ENCODE measurements at regions not wholly inside any gene's neighbourhood (a gene's known extent, or its start where the extent isn't known, plus 50 kb on each side); places are given as distances from the start of the nearest gene placed in this dataset.

DNA sequence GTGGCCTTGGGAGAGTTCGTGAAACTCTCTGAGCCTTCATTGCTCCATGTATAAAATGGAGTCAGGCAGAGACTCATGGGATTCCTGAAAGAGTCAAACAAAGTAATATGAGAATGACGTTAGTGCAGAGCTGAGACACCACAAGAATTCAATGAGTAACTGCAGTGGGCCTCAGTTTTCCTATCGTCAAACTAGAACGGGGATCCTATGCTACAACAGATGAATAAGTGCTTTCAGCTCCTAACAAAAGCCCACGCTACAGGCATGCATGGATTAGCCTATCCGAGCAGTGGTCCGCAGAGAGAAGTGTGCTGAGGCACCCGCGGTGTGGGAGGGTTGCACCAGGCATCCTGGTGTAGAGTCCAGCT, 124.7 kb downstream of the SYF2 start:
- no peaks in the 10 kb centered on the region for H3K79me2 ChIP-seq (ENCODE audit: control insufficient read depth, insufficient read depth, low read length)
- no peaks in the 10 kb centered on the region for H3K27me3 ChIP-seq (ENCODE audit: control insufficient read depth, insufficient read depth, low read length)
- H3K27ac ChIP-seq (ENCODE audit: insufficient read depth, low read length) = no peak overlapping the region
- H3K9me3 ChIP-seq (ENCODE audit: control insufficient read depth, insufficient read depth, low read depth, low read length) = no peaks in the 10 kb centered on the region
- no peaks in the 10 kb centered on the region for H4K20me1 ChIP-seq (ENCODE audit: control insufficient read depth, extremely low read depth, insufficient read depth, low read length)
- peak in 1 of 2 donors; percentile 92 for DNase-seq (ENCODE audit: low read depth in 2 of 2)
- H3K4me2 ChIP-seq (ENCODE audit: extremely low read depth, insufficient read depth, low read length) = no peak overlapping the region
- no peak overlapping the region for H3K9ac ChIP-seq (ENCODE audit: insufficient read depth, low read length)
- no peaks in the 10 kb centered on the region for H3K4me1 ChIP-seq (ENCODE audit: control insufficient read depth, extremely low read depth, insufficient read depth, low read length)
- no peak overlapping the region for H3K4me3 ChIP-seq (replicated peaks in 1 of 4; ENCODE audit: control extremely low read depth in 1 of 4, insufficient read depth in 1 of 4, low read depth in 3 of 4, low read length in 4 of 4)
- no peak overlapping the region for H2AFZ ChIP-seq (ENCODE audit: low read length)
- TF ChIP-seq EZH2 (IDR thresholded peaks at IDR 0.05; ENCODE audit: low read length, missing control alignments) = no peak
- TF ChIP-seq, protein P1, sequence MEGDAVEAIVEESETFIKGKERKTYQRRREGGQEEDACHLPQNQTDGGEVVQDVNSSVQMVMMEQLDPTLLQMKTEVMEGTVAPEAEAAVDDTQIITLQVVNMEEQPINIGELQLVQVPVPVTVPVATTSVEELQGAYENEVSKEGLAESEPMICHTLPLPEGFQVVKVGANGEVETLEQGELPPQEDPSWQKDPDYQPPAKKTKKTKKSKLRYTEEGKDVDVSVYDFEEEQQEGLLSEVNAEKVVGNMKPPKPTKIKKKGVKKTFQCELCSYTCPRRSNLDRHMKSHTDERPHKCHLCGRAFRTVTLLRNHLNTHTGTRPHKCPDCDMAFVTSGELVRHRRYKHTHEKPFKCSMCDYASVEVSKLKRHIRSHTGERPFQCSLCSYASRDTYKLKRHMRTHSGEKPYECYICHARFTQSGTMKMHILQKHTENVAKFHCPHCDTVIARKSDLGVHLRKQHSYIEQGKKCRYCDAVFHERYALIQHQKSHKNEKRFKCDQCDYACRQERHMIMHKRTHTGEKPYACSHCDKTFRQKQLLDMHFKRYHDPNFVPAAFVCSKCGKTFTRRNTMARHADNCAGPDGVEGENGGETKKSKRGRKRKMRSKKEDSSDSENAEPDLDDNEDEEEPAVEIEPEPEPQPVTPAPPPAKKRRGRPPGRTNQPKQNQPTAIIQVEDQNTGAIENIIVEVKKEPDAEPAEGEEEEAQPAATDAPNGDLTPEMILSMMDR (conservative IDR thresholded peaks at IDR 0.05 in 1 of 2, IDR thresholded peaks at IDR 0.05 in 1 of 2; ENCODE audit: low read depth in 1 of 2, low read length in 2 of 2) = no peak
- no peaks in the 10 kb centered on the region for H3K36me3 ChIP-seq (ENCODE audit: control insufficient read depth, insufficient read depth, low read length)

DNA sequence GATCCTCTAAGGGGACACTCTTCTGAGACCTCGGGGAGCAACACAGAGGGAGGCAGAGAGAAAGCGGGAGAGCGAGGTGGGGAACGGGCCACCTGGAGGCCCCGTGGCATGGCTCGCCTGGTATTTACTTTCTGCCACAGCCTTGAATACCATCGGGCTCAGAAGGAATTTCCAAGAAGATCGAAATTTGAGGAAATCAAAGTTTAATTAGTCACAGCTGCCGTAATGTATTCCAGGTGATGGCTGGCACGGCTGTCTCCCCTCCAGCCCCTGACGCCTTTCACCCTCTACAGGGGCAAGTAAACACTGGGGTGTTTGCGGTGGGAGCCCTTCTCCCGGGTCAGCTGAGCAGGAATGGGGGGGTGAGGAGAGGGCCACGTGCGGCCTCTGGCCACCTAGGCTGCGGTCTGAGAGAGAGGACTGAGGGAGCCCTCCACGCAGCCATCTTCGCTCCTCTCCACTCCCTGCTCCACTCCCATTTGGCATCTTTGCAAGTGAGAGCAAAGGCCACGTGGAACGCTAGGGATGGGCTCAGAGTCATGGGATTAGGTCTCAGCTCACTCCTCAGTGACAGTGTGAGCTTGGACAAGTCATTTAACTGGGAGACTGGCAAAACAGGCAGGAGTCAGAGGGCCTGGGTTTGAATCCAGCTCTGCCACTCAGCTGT, 125.2 kb downstream of the SYF2 start:
- no peak overlapping the region for H3K9ac ChIP-seq (ENCODE audit: insufficient read depth, low read length)
- H3K27ac ChIP-seq (ENCODE audit: insufficient read depth, low read length) = no peak overlapping the region
- H4K20me1 ChIP-seq (ENCODE audit: control insufficient read depth, extremely low read depth, insufficient read depth, low read length) = no peaks in the 10 kb centered on the region
- H3K4me3 ChIP-seq (replicated peaks in 1 of 4; ENCODE audit: control extremely low read depth in 1 of 4, insufficient read depth in 1 of 4, low read depth in 3 of 4, low read length in 4 of 4) = no peak overlapping the region
- no peak overlapping the region for H3K4me2 ChIP-seq (ENCODE audit: extremely low read depth, insufficient read depth, low read length)
- H2AFZ ChIP-seq (ENCODE audit: low read length) = no peak overlapping the region
- TF ChIP-seq, protein P1 (conservative IDR thresholded peaks at IDR 0.05 in 1 of 2, IDR thresholded peaks at IDR 0.05 in 1 of 2; ENCODE audit: low read depth in 1 of 2, low read length in 2 of 2) = no peak
- TF ChIP-seq EZH2 (IDR thresholded peaks at IDR 0.05; ENCODE audit: low read length, missing control alignments) = no peak
- no peak for DNase-seq (ENCODE audit: low read depth in 2 of 2)
- H3K9me3 ChIP-seq (ENCODE audit: control insufficient read depth, insufficient read depth, low read depth, low read length) = no peaks in the 10 kb centered on the region
- H3K79me2 ChIP-seq (ENCODE audit: control insufficient read depth, insufficient read depth, low read length) = no peaks in the 10 kb centered on the region
- H3K4me1 ChIP-seq (ENCODE audit: control insufficient read depth, extremely low read depth, insufficient read depth, low read length) = no peaks in the 10 kb centered on the region
- no peaks in the 10 kb centered on the region for H3K27me3 ChIP-seq (ENCODE audit: control insufficient read depth, insufficient read depth, low read length)
- no peaks in the 10 kb centered on the region for H3K36me3 ChIP-seq (ENCODE audit: control insufficient read depth, insufficient read depth, low read length)

DNA sequence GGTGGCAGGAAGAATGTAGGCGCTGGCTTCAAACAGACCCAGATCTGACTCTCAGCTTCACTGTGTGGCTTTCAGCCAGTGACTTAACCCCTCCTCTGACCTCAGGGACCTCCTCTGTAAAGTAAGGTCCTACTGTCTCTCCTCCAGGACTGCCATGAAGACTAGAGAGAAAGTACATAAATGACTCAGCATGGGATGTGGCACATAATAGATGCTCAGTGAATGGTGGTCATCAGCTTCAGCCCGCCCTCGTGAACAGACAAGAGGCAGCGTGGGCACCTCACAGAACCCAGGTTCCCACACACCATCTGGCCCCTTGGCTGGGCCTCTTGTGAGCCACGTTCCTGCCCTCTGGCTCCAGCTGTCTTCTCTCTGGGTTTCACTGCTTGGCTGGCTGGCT, 126.0 kb downstream of the SYF2 start:
- Histone ChIP-seq H3K9me3 (ENCODE audit: control insufficient read depth, insufficient read depth, low read depth, low read length) (no peaks in the 10 kb centered on the region), H3K36me3 (ENCODE audit: control insufficient read depth, insufficient read depth, low read length) (no peaks in the 10 kb centered on the region), H4K20me1 (ENCODE audit: control insufficient read depth, extremely low read depth, insufficient read depth, low read length) (no peaks in the 10 kb centered on the region), H3K27me3 (ENCODE audit: control insufficient read depth, insufficient read depth, low read length) (no peaks in the 10 kb centered on the region), H2AFZ (ENCODE audit: low read length) (no peak overlapping the region), H3K79me2 (ENCODE audit: control insufficient read depth, insufficient read depth, low read length) (no peaks in the 10 kb centered on the region), H3K4me1 (ENCODE audit: control insufficient read depth, extremely low read depth, insufficient read depth, low read length) (no peaks in the 10 kb centered on the region), H3K4me2 (ENCODE audit: extremely low read depth, insufficient read depth, low read length) (no peak overlapping the region), H3K9ac (ENCODE audit: insufficient read depth, low read length) (no peak overlapping the region), H3K27ac (ENCODE audit: insufficient read depth, low read length) (no peak overlapping the region), H3K4me3 (replicated peaks in 1 of 4; ENCODE audit: control extremely low read depth in 1 of 4, insufficient read depth in 1 of 4, low read depth in 3 of 4, low read length in 4 of 4) (no peak overlapping the region)
- TF ChIP-seq, protein P1 (conservative IDR thresholded peaks at IDR 0.05 in 1 of 2, IDR thresholded peaks at IDR 0.05 in 1 of 2; ENCODE audit: low read depth in 1 of 2, low read length in 2 of 2) = no peak
- no peak for TF ChIP-seq EZH2 (IDR thresholded peaks at IDR 0.05; ENCODE audit: low read length, missing control alignments)
- DNase-seq (ENCODE audit: low read depth in 2 of 2) = peak in 1 of 2 donors; percentile 16
